GM23338 (cell line): ENCODE measurements at regions not wholly inside any gene's neighbourhood (a gene's known extent, or its start where the extent isn't known, plus 50 kb on each side); places are given as distances from the start of the nearest gene placed in this dataset.
"Not testable (repeated sequence)": the region's sequence is repeated elsewhere in the genome, so short reads cannot be mapped to it uniquely, and the experiment has no call there.

ENCODE experiments used
- ATAC-seq: fragments of 200-7000 bp; cut with Tn5 transposase; 3 replicates; pipeline ENCODE4 v1.9.1; 2020
- DNase-seq: peaks from one replicate; pipeline ENCODE4 v3.0.0-alpha.2; 2015; ENCODE audit warnings: low spot score
- H2AFZ ChIP-seq: fragments of 200-600 bp; sonication (generic); 2 replicates; pipeline ENCODE4 v1.8.0; 2016; ENCODE audit warnings: antibody characterized with exemption, mild to moderate bottlenecking, moderate library complexity
- H3F3A ChIP-seq: fragments of 200-600 bp; sonication (generic); replicated peaks from 2 replicates; pipeline ENCODE4 v1.8.0; 2017; ENCODE audit warnings: antibody characterized with exemption, mixed run types, low read depth
- H3K27ac ChIP-seq: fragments of 200-600 bp; sonication (generic); 2 replicates; pipeline ENCODE4 v1.6.1; 2016; ENCODE audit warnings: low read depth
- H3K27me3 ChIP-seq: fragments of 200-600 bp; sonication (generic); 2 replicates; pipeline ENCODE4 v1.8.0; 2016; ENCODE audit warnings: mild to moderate bottlenecking, mixed run types, moderate library complexity; ENCODE audit not compliant: insufficient read depth
- H3K36me3 ChIP-seq: fragments of 200-600 bp; sonication (generic); 2 replicates; pipeline ENCODE4 v1.8.0; 2016; ENCODE audit warnings: mild to moderate bottlenecking; ENCODE audit not compliant: insufficient read depth
- H3K4me1 ChIP-seq: fragments of 200-600 bp; sonication (generic); 2 replicates; pipeline ENCODE4 v1.8.0; 2016; ENCODE audit warnings: mild to moderate bottlenecking, moderate library complexity; ENCODE audit not compliant: insufficient read depth
- H3K4me2 ChIP-seq: fragments of 200-600 bp; sonication (generic); 2 replicates; pipeline ENCODE4 v1.7.1; 2017; ENCODE audit warnings: mixed run types
- H3K4me3 ChIP-seq: fragments of 200-600 bp; sonication (generic); 2 replicates; pipeline ENCODE4 v1.6.1; 2016; ENCODE audit warnings: mixed run types
- H3K79me2 ChIP-seq: fragments of 200-600 bp; sonication (generic); replicated peaks from 2 replicates; pipeline ENCODE4 v1.8.0; 2017; ENCODE audit warnings: mild to moderate bottlenecking; ENCODE audit not compliant: insufficient read depth
- H3K9me2 ChIP-seq: fragments of 200-600 bp; sonication (generic); 2 replicates; pipeline ENCODE4 v1.8.0; 2017; ENCODE audit not compliant: insufficient read depth
- H4K20me1 ChIP-seq: fragments of 200-600 bp; sonication (generic); replicated peaks from 2 replicates; pipeline ENCODE4 v1.8.0; 2017; ENCODE audit warnings: mild to moderate bottlenecking; ENCODE audit not compliant: insufficient read depth
- H3K27ac Mint-ChIP-seq: 2 replicates; pipeline ENCODE4 v1.8.0; 2020; ENCODE audit warnings: inconsistent platforms, mild to moderate bottlenecking, moderate library complexity, mixed read lengths
- H3K27me3 Mint-ChIP-seq: 3 replicates; pipeline ENCODE4 v1.8.0; 2022; ENCODE audit warnings: low read depth, mild to moderate bottlenecking, moderate library complexity, mixed read lengths, inconsistent platforms; ENCODE audit not compliant: insufficient read depth, poor library complexity
- H3K36me3 Mint-ChIP-seq: 3 replicates; pipeline ENCODE4 v1.8.0; 2021; ENCODE audit warnings: low read depth, mild to moderate bottlenecking, inconsistent platforms, moderate library complexity, mixed read lengths
- H3K4me1 Mint-ChIP-seq: 3 replicates; pipeline ENCODE4 v1.8.0; 2020; ENCODE audit warnings: mild to moderate bottlenecking, inconsistent platforms, mixed read lengths
- H3K4me3 Mint-ChIP-seq: 3 replicates; pipeline ENCODE4 v1.8.0; 2021; ENCODE audit warnings: moderate library complexity, mild to moderate bottlenecking, inconsistent platforms, mixed read lengths
- H3K9me3 Mint-ChIP-seq: 3 replicates; pipeline ENCODE4 v1.8.0; 2020; ENCODE audit warnings: moderate library complexity, mild to moderate bottlenecking, inconsistent platforms, mixed read lengths

DNA sequence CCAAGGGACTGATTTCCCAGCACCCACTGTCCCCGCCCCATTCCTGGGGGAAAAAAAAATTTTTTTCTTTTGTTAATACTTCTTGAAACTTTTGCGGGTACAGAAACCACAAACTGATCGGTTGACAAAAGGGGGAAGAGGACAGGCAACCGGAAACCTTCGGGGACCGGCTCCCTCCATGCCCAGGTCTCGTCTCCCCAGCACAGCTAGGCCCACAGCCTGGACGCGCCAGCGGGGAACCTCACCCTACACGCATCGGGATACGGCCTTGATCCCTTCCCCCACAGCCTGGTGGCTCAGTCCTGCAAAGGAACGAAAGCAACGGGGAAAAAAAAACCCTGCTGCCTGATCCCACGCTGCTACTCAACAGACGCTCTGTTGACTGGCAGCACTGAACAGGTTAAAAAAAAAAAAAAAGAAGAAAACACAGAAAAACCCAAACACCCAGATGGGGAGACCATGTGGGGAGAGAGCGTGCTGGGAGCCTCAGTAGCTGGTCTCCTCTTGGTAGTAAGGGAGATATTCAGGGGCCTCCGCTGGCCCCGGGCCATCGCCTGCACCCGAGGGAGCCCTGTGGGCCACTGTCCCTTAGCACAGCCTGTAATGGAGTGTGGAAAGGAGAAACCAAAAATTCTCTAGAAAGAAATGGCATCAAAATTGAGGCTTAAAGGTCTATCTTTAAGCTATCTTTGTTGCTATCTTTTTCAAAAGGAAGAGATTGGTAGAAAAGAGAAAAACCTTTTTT, 185.7 kb downstream of the POTEC start:
- H3K4me3 Mint-ChIP-seq, H3K9me2 ChIP-seq, DNase-seq, H3K79me2 ChIP-seq, H3K4me2 ChIP-seq, H3K27ac Mint-ChIP-seq, H3K4me3 ChIP-seq, H3K27ac ChIP-seq, H3K36me3 ChIP-seq, ATAC-seq, H3K27me3 Mint-ChIP-seq, H3K4me1 Mint-ChIP-seq, H3K36me3 Mint-ChIP-seq, H3K4me1 ChIP-seq, H3F3A ChIP-seq, H2AFZ ChIP-seq, H3K27me3 ChIP-seq, H4K20me1 ChIP-seq: not testable (repeated sequence)
- peaks cover 49% of the 10 kb centered on the region for H3K9me3 Mint-ChIP-seq

DNA sequence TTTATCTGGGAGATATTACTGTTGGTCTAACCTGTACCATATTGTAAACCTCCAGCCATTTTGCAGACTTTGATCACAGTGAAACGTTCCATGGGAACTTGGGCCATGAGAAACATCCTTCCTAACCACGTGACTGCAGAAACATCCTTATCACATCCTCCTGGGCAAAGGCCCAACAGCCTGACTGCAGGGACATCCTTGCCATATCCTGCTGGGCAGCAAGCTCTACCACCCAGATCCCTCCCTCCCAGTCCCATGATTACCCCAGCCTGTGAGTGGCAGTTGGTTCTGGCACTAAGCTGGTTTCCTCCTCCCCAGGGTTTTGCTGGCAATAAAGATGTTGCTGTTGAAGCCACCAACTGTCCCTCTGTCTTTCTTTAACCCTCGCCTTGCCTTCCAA, 201.2 kb downstream of the POTEC start:
- peaks cover 67% of the 10 kb centered on the region for H3K9me3 Mint-ChIP-seq
- not testable (repeated sequence) for H3K4me2 ChIP-seq, H3F3A ChIP-seq, H3K27ac Mint-ChIP-seq, DNase-seq, H3K36me3 Mint-ChIP-seq, H3K79me2 ChIP-seq, H3K4me1 ChIP-seq, H3K9me2 ChIP-seq, H3K4me3 ChIP-seq, H3K27me3 Mint-ChIP-seq, ATAC-seq, H3K27me3 ChIP-seq, H3K36me3 ChIP-seq, H3K4me1 Mint-ChIP-seq, H3K4me3 Mint-ChIP-seq, H2AFZ ChIP-seq, H3K27ac ChIP-seq, H4K20me1 ChIP-seq

DNA sequence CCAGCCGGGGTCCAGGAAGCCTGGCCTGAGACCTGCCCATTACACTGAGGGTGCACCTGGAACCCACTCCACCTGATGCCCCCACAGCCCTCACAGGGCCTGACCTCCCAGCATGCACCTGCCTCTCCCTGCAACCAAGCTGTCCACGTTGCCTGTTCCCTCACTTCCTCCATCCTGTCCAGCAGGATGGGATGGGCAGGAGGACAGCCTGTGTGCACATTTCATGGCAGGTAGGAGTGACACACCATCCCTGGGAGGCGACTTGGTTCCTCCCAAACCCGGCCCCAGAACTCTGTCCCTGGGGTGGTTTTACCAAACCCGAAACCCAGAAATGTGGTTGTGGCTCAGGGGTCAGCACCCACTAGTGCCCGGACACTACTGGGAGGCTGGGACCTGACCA, 203.8 kb upstream of the ZNF519 start:
- not testable (repeated sequence) for H3K4me3 ChIP-seq, H3K27ac ChIP-seq, H3K36me3 ChIP-seq, H3K4me1 Mint-ChIP-seq, DNase-seq, H3K9me2 ChIP-seq, H3K4me3 Mint-ChIP-seq, H3K4me2 ChIP-seq, H3K27me3 Mint-ChIP-seq, H4K20me1 ChIP-seq, H3F3A ChIP-seq, H2AFZ ChIP-seq, H3K27me3 ChIP-seq, H3K79me2 ChIP-seq, ATAC-seq, H3K4me1 ChIP-seq, H3K27ac Mint-ChIP-seq
- Mint-ChIP-seq H3K36me3 (peaks cover 14% of the 10 kb centered on the region), H3K9me3 (peaks cover 65% of the 10 kb centered on the region)

DNA sequence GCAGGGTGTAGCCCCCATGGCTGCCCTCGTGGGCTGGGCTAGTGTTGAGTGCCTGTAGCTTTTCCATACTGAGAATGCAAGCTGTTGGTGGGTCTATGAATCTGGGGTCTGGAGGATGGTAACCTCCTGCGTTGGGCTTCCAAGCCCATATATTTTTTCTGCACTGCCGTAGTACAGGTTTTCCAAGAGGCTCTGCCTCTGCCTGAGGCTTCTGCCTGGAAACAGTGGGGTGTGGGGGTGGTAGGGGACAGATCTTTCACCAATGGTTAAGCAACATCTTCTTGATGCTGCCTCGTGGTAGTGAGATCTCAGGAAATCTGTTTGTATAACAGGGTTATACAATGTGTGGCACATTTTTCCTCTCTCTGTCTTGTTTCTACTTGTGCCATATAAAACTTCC, 189.0 kb upstream of the ZNF519 start:
- not testable (repeated sequence) for DNase-seq, H3K4me3 ChIP-seq, H2AFZ ChIP-seq, H3K79me2 ChIP-seq, H3K4me3 Mint-ChIP-seq, H3K4me1 Mint-ChIP-seq, ATAC-seq, H4K20me1 ChIP-seq, H3K4me1 ChIP-seq, H3K27ac Mint-ChIP-seq, H3K9me2 ChIP-seq, H3K27ac ChIP-seq, H3K36me3 ChIP-seq, H3K36me3 Mint-ChIP-seq, H3K27me3 Mint-ChIP-seq, H3K27me3 ChIP-seq, H3K4me2 ChIP-seq, H3F3A ChIP-seq
- peaks cover 73% of the 10 kb centered on the region for H3K9me3 Mint-ChIP-seq

DNA sequence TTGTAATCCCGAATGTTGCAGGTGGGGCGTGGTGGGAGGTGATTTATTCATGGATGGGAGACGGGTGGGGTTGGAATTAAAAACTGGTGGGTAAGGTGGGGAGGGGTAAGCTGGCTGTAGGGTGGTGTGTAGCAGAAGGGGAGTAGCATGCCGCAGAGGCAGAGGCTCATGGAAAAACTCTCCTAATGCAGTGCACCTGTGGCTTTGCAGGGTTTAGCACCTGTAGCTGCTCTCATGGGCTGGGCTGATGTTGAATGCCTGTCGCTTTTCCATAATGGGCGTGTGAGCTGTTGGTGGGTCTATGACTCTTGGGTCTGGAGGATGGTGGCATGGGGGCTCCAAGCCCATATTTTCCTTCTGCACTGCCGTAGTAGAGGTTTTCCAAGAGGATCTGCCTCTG, 169.0 kb upstream of the ZNF519 start:
- H3K4me3 ChIP-seq, H3F3A ChIP-seq, H3K27me3 ChIP-seq, DNase-seq, H3K36me3 Mint-ChIP-seq, H3K4me2 ChIP-seq, H3K27ac Mint-ChIP-seq, H3K4me1 ChIP-seq, H4K20me1 ChIP-seq, H3K9me2 ChIP-seq, H3K27ac ChIP-seq, H3K4me1 Mint-ChIP-seq, H3K4me3 Mint-ChIP-seq, H2AFZ ChIP-seq, ATAC-seq, H3K79me2 ChIP-seq, H3K36me3 ChIP-seq, H3K27me3 Mint-ChIP-seq: not testable (repeated sequence)
- H3K9me3 Mint-ChIP-seq = peaks cover 60% of the 10 kb centered on the region

DNA sequence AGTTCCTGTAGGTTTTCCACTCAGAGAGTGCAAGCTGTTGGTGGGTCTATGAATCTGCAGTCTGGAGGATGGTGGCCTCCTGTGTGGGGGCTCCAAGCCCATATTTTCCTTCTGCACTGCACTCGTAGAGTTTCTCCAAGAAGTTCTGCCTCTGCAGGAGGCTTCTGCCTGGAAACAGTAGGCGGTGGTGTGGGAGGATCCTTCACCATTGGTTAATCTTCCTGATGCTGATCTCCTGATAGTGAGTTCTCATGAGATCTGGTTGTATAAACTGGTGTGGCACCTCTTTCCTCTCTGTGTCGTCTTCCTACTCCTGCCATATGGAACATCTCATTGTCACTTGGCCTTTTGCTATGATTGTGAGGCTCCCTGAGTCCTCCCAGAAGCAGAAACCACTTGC, 162.8 kb upstream of the ZNF519 start:
- H3K4me3 Mint-ChIP-seq, H3K4me2 ChIP-seq, H3K36me3 ChIP-seq, H3K4me1 ChIP-seq, ATAC-seq, H3K4me3 ChIP-seq, H3F3A ChIP-seq, H3K27me3 Mint-ChIP-seq, H3K9me2 ChIP-seq, H3K4me1 Mint-ChIP-seq, H3K27ac Mint-ChIP-seq, H3K27ac ChIP-seq, H3K36me3 Mint-ChIP-seq, DNase-seq, H3K9me3 Mint-ChIP-seq, H3K79me2 ChIP-seq, H4K20me1 ChIP-seq, H2AFZ ChIP-seq, H3K27me3 ChIP-seq: not testable (repeated sequence)
